ENCODE measurements at regions not wholly inside any gene's neighbourhood (a gene's known extent, or its start where the extent isn't known, plus 50 kb on each side); places are given as distances from the start of the nearest gene placed in this dataset.

DNA sequence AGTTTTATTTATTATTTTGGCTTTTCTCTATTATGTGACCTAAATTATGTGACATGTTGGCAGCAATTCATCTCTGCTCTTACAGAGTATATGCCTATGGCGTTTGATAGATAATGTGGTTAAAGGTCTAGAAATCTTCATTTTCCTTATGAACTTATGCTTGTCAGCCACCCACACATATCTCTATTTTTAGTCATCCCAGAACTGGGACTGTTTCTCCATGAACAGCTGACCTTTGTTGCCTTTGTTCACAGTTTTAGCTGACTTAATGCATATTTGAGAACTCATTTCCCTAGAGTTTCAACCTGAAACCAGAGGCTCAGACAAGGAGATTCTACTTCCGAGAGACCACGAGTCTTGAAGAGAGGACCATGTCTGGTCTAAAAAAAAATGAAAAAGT, 176.5 kb downstream of the RAP2B start:
- TF ChIP-seq EZH2 (IDR thresholded peaks at IDR 0.05; ENCODE audit: borderline replicate concordance, insufficient read depth, low read depth, low read length, poor library complexity, severe bottlenecking) = no peak
- TF ChIP-seq, protein P1, sequence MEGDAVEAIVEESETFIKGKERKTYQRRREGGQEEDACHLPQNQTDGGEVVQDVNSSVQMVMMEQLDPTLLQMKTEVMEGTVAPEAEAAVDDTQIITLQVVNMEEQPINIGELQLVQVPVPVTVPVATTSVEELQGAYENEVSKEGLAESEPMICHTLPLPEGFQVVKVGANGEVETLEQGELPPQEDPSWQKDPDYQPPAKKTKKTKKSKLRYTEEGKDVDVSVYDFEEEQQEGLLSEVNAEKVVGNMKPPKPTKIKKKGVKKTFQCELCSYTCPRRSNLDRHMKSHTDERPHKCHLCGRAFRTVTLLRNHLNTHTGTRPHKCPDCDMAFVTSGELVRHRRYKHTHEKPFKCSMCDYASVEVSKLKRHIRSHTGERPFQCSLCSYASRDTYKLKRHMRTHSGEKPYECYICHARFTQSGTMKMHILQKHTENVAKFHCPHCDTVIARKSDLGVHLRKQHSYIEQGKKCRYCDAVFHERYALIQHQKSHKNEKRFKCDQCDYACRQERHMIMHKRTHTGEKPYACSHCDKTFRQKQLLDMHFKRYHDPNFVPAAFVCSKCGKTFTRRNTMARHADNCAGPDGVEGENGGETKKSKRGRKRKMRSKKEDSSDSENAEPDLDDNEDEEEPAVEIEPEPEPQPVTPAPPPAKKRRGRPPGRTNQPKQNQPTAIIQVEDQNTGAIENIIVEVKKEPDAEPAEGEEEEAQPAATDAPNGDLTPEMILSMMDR (IDR thresholded peaks at IDR 0.05) = no peak
